Neuronal stem cell (in vitro differentiated cells): ENCODE measurements at regions not wholly inside any gene's neighbourhood (a gene's known extent, or its start where the extent isn't known, plus 50 kb on each side); places are given as distances from the start of the nearest gene placed in this dataset.
"Not testable (repeated sequence)": the region's sequence is repeated elsewhere in the genome, so short reads cannot be mapped to it uniquely, and the experiment has no call there.

Source experiments
- DNase-seq: peaks from one replicate; pipeline ENCODE4 v3.0.0-alpha.2; 2013; ENCODE audit warnings: low spot score
- H2AFZ ChIP-seq: one replicate; pipeline ENCODE4 v1.6.1; 2013; ENCODE audit warnings: mild to moderate bottlenecking, low read length, inconsistent platforms
- H2AK5ac ChIP-seq: 2 replicates; pipeline ENCODE4 v1.6.1; 2013; ENCODE audit warnings: low read depth, mild to moderate bottlenecking, inconsistent platforms, low read length, moderate library complexity, mixed read lengths
- H2BK120ac ChIP-seq: 2 replicates; pipeline ENCODE4 v1.6.1; 2013; ENCODE audit warnings: low read depth, mild to moderate bottlenecking, inconsistent platforms, low read length, moderate library complexity, mixed read lengths
- H2BK12ac ChIP-seq: one replicate; pipeline ENCODE4 v1.6.1; 2013; ENCODE audit warnings: low read length, inconsistent platforms
- H2BK15ac ChIP-seq: 2 replicates; pipeline ENCODE4 v1.6.1; 2013; ENCODE audit warnings: mild to moderate bottlenecking, low read length, inconsistent platforms, mixed read lengths
- H2BK5ac ChIP-seq: one replicate; pipeline ENCODE4 v1.6.1; 2013; ENCODE audit warnings: inconsistent platforms, mild to moderate bottlenecking, low read length, moderate library complexity
- H3K14ac ChIP-seq: one replicate; pipeline ENCODE4 v1.6.1; 2013; ENCODE audit warnings: low read length, inconsistent platforms
- H3K18ac ChIP-seq: 2 replicates; pipeline ENCODE4 v1.6.1; 2013; ENCODE audit warnings: low read length, inconsistent platforms
- H3K23ac ChIP-seq: 2 replicates; pipeline ENCODE4 v1.6.1; 2013; ENCODE audit warnings: low read depth, mild to moderate bottlenecking, mixed read lengths, low read length, inconsistent platforms; ENCODE audit not compliant: poor library complexity
- H3K27ac ChIP-seq: replicated peaks from 3 replicates; pipeline ENCODE4 v1.5.1; 2013; ENCODE audit warnings: low read length, inconsistent platforms
- H3K27me3 ChIP-seq, 3 experiments: 2 replicates each; pipeline ENCODE4 v1.6.1; 2013; ENCODE audit warnings: low read length in 3 of 3, mild to moderate bottlenecking in 2 of 3, inconsistent platforms in 1 of 3, low read depth in 1 of 3, mixed read lengths in 1 of 3, moderate library complexity in 1 of 3; ENCODE audit not compliant: control insufficient read depth in 3 of 3, insufficient read depth in 3 of 3
- H3K36me3 ChIP-seq, 2 donors: replicated peaks in 1 of 2; 2 replicates each; pipeline ENCODE4 v1.6.1; 2013; ENCODE audit warnings: low read length in 2 of 2; ENCODE audit not compliant: control insufficient read depth in 2 of 2, insufficient read depth in 2 of 2
- H3K4ac ChIP-seq: 2 replicates; pipeline ENCODE4 v1.6.1; 2013; ENCODE audit warnings: inconsistent platforms, mild to moderate bottlenecking, low read length, moderate library complexity
- H3K4me1 ChIP-seq, 2 donors: 1 replicate in 1 of 2; 2 replicates in 1 of 2; pipeline ENCODE4 v1.6.1; 2013; ENCODE audit warnings: low read length in 2 of 2, low read depth in 1 of 2; ENCODE audit not compliant: control insufficient read depth in 2 of 2, insufficient read depth in 1 of 2
- H3K4me2 ChIP-seq: one replicate; pipeline ENCODE4 v1.6.1; 2013; ENCODE audit warnings: mild to moderate bottlenecking, low read length, inconsistent platforms; ENCODE audit not compliant: insufficient read depth, poor library complexity, severe bottlenecking
- H3K4me3 ChIP-seq, 2 donors: 2 replicates each; pipeline ENCODE4 v1.5.1; 2013; ENCODE audit warnings: low read length in 2 of 2, mild to moderate bottlenecking in 2 of 2, inconsistent platforms in 1 of 2, moderate library complexity in 1 of 2
- H3K79me1 ChIP-seq: one replicate; pipeline ENCODE4 v1.6.1; 2013; ENCODE audit warnings: low read depth, mild to moderate bottlenecking, inconsistent platforms, low read length, moderate library complexity
- H3K9ac ChIP-seq: one replicate; pipeline ENCODE4 v1.6.1; 2013; ENCODE audit warnings: mild to moderate bottlenecking, low read depth, low read length, inconsistent platforms; ENCODE audit not compliant: poor library complexity
- H3K9me3 ChIP-seq, 2 donors: replicated peaks in 1 of 2; 2 replicates each; pipeline versions ENCODE3 to v1.6.1; 2013; ENCODE audit warnings: low read length in 2 of 2, mild to moderate bottlenecking in 2 of 2, inconsistent platforms in 1 of 2, low read depth in 1 of 2, mixed read lengths in 1 of 2, moderate library complexity in 1 of 2; ENCODE audit not compliant: control insufficient read depth in 2 of 2, insufficient read depth in 1 of 2
- H4K8ac ChIP-seq: one replicate; pipeline ENCODE4 v1.6.1; 2013; ENCODE audit warnings: low read depth, mild to moderate bottlenecking, inconsistent platforms, low read length, moderate library complexity
- H4K91ac ChIP-seq: one replicate; pipeline ENCODE4 v1.6.1; 2013; ENCODE audit warnings: low read length, low read depth, mild to moderate bottlenecking, inconsistent platforms; ENCODE audit not compliant: poor library complexity
- WGBS, 2 donors: extraction: QIAGEN DNeasy Blood & Tissue Kit; methylation state at CpG; one replicate each; pipeline ENCODE4 v1.1.7; 2013; ENCODE audit warnings: missing lambda C conversion rate in 2 of 2, mixed read lengths in 1 of 2; ENCODE audit not compliant: insufficient read length in 2 of 2, insufficient replicate concordance in 1 of 2; ENCODE audit errors: extremely low coverage in 2 of 2; 5-methylcytosine and 5-hydroxymethylcytosine counted together

DNA sequence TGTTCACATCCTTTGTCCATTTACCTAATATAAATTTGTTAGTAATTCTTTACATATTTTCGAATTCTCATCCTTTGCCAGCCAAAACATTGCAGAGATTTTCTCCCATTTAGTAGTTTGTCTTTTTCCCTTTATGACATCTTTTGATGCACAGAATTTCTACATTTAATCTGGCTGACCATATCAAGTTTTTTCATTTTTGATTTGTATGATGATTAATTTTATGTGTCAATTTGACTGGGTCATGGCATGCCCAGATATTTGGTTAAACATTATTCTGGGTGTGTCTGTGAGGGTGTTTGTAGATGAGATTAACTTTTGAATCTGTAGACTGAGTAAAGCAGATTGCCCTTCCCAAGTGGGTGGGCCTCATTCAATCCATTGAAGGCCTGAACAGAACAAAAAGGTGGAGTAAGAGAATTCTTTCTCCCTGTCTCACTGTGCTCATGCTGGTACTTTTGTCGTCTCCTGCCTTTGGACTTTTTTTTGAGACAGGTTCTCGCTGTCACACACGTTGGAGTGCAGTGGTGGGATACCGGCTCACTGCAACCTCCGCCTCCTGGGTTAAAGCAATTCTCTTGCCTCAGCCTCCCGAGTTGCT is 72.1 kb upstream of the EPB41L1 start:
- Histone ChIP-seq H2AK5ac (no peak overlapping the region), H2BK120ac (no peak overlapping the region), H2BK5ac (no peak overlapping the region), H2BK15ac (no peak overlapping the region), H2BK12ac (no peak overlapping the region), H3K27ac (no peak overlapping the region), H3K23ac (no peak overlapping the region), H4K91ac (no peak overlapping the region), H3K9ac (no peak overlapping the region), H3K14ac (no peak overlapping the region), H3K4me3 (no peak overlapping the region), H3K4me1 (peaks cover 2 to 6% of the 10 kb centered on the region in 2 donors), H3K79me1 (no peaks in the 10 kb centered on the region), H4K8ac (no peak overlapping the region), H3K9me3 (peaks cover 0 to 9% of the 10 kb centered on the region in 2 donors), H3K18ac (no peak overlapping the region), H3K36me3 (no peaks in the 10 kb centered on the region), H3K4me2 (no peak overlapping the region), H3K27me3 (no peaks in the 10 kb centered on the region), H2AFZ (no peak overlapping the region), H3K4ac (no peak overlapping the region)
- WGBS, 2 donors = no CpG with 5 or more reads among the region's 7 CpGs
- no peak for DNase-seq

DNA sequence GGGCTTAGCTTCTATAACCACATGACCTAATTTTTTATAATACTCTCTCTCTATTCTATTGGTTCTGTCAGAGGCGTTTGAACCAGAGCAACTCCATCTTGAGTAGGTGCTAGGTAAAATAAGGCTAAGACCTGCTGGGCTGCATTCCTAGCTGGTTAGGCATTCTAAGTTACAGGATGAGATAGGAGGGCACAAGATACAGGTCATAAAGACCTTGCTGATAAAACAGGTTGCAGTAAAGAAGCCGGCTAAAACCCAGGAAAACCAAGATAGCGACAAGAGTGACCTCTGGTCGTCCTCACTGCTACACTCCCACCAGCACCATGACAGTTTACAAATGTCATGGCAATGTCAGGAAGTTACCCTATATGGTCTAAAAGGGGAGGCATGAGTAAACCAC is 71.3 kb upstream of the EPB41L1 start:
- H3K9ac ChIP-seq, H3K79me1 ChIP-seq, H2BK15ac ChIP-seq, H3K4me2 ChIP-seq, H3K4me3 ChIP-seq, H2BK12ac ChIP-seq, H3K27ac ChIP-seq, H4K8ac ChIP-seq, H2BK5ac ChIP-seq, DNase-seq, H3K14ac ChIP-seq, H3K18ac ChIP-seq, H4K91ac ChIP-seq, H3K4ac ChIP-seq, H3K9me3 ChIP-seq, H3K27me3 ChIP-seq, H2BK120ac ChIP-seq, H2AFZ ChIP-seq, H3K36me3 ChIP-seq, H2AK5ac ChIP-seq, H3K4me1 ChIP-seq, H3K23ac ChIP-seq: not testable (repeated sequence)
- no CpG with 5 or more reads among the region's 4 CpGs for WGBS, 2 donors

DNA sequence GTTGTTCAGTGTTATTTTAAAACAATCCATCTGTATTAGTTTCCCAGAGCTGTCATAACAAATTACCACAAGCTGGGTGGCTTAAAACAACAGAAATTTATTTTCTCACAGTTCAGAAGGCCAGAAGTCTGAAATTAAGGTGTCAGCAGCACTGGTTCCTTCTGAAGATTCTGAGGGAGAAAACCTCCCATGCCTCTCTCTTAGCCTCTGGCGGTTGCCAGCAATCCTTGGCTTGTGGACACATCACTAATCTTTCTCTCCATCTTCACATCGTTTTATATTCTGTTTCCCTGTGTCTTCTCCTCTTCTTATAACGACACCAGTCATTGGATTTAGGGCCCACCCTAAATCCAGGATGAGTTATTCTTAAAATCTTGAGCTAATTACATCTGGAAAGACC is 70.2 kb upstream of the EPB41L1 start:
- Histone ChIP-seq H3K36me3 (no peaks in the 10 kb centered on the region), H3K27me3 (no peaks in the 10 kb centered on the region), H3K23ac (no peak overlapping the region), H3K27ac (no peak overlapping the region), H2BK120ac (no peak overlapping the region), H3K9me3 (peaks cover 0 to 9% of the 10 kb centered on the region in 2 donors), H2BK12ac (no peak overlapping the region), H3K79me1 (no peaks in the 10 kb centered on the region), H3K4me2 (no peak overlapping the region), H3K14ac (no peak overlapping the region), H3K4ac (no peak overlapping the region), H4K8ac (no peak overlapping the region), H3K4me1 (peaks cover 2 to 6% of the 10 kb centered on the region in 2 donors), H3K18ac (no peak overlapping the region), H4K91ac (no peak overlapping the region), H2AFZ (no peak overlapping the region), H3K4me3 (no peak overlapping the region), H2BK15ac (no peak overlapping the region), H2AK5ac (no peak overlapping the region), H3K9ac (no peak overlapping the region), H2BK5ac (no peak overlapping the region)
- WGBS, 2 donors = no CpG with 5 or more reads among the region's 3 CpGs
- DNase-seq = no peak

DNA sequence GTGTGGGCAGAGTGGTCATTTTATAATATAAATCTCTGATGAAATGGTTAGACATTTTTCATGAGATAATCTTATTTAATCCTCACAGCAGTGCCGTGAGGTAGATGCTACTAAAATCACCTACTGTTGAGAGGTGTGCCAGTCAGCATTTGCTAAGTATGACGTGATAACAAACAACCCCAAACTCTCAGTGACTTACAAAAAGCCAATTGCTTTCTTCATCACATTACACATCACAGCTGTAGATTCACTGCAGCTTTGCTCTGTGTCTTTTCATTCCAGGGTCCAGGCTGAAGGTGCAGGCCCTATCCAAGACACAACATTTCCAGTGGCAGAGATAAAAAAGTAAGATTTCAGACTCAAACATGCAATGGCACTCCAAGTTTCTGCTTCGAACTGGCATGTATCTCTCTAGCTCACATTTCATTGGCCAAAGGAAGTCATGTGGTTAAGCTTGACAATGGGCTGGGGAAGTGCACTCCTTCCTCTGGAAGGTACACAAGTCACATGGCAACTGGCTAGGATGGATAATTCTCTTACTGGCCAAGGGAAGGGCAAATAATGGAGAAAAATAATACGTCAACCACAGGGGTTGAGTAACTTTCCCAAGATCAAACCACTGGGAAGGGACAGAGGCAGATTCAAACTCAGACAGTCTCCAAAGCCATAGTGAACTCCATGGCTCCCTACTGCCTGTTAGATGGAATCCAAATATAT is 69.5 kb upstream of the EPB41L1 start:
- H3K79me1 ChIP-seq = no peaks in the 10 kb centered on the region
- no CpG with 5 or more reads among the region's 4 CpGs for WGBS, 2 donors
- no peak overlapping the region for H3K23ac ChIP-seq
- H2AK5ac ChIP-seq = no peak overlapping the region
- H2BK12ac ChIP-seq = no peak overlapping the region
- H2BK5ac ChIP-seq = no peak overlapping the region
- DNase-seq = no peak
- no peaks in the 10 kb centered on the region for H3K36me3 ChIP-seq
- no peak overlapping the region for H3K4me3 ChIP-seq
- peaks cover 2 to 6% of the 10 kb centered on the region in 2 donors for H3K4me1 ChIP-seq
- H3K4ac ChIP-seq = no peak overlapping the region
- no peak overlapping the region for H2BK15ac ChIP-seq
- H3K9me3 ChIP-seq = peaks cover 0 to 2% of the 10 kb centered on the region in 2 donors
- H3K9ac ChIP-seq = no peak overlapping the region
- H3K18ac ChIP-seq = no peak overlapping the region
- no peak overlapping the region for H2BK120ac ChIP-seq
- H4K91ac ChIP-seq = no peak overlapping the region
- H2AFZ ChIP-seq = peak overlapping the region; percentile 61
- H3K4me2 ChIP-seq = no peak overlapping the region
- no peak overlapping the region for H3K27ac ChIP-seq
- no peak overlapping the region for H4K8ac ChIP-seq
- no peak overlapping the region for H3K14ac ChIP-seq
- no peaks in the 10 kb centered on the region for H3K27me3 ChIP-seq
